PC-3 (cell line): ENCODE measurements at regions not wholly inside any gene's neighbourhood (a gene's known extent, or its start where the extent isn't known, plus 50 kb on each side); places are given as distances from the start of the nearest gene placed in this dataset.

Source experiments
- ATAC-seq: fragments of 200-7000 bp; cut with Tn5 transposase; 2 replicates; pipeline ENCODE4 v1.9.1; 2020; ENCODE audit warnings: mild to moderate bottlenecking, moderate library complexity
- BruUV-seq: library from RNA; stranded (reverse); fragments of 400-500 nt; replicated peaks from 2 replicates; lab custom pipeline; 2021; lab: Mats Ljungman, UMichigan
- CTCF ChIA-PET: fragments of 300-600 bp; sonication (Branson Sonifier 250); formaldehyde crosslinking; loops from one replicate; lab custom pipeline; 2022; ENCODE audit warnings: antibody characterized with exemption; lab: Charles Lee
- POLR2A ChIA-PET: fragments of 300-600 bp; sonication (Branson Sonifier 250); formaldehyde crosslinking; loops from one replicate; lab custom pipeline; 2022; ENCODE audit warnings: antibody characterized with exemption; ENCODE audit not compliant: unreplicated experiment; lab: Charles Lee
- DNase-seq: peaks from one replicate; pipeline ENCODE4 v3.0.0-alpha.2; 2015
- H2AFZ ChIP-seq: fragments of 300-600 bp; sonication (generic); 2 replicates; pipeline ENCODE4 v1.6.0; 2016; ENCODE audit warnings: antibody characterized with exemption, low read length
- H3F3A ChIP-seq: fragments of 300-600 bp; sonication (generic); one replicate; pipeline ENCODE4 v1.6.0; 2017; ENCODE audit warnings: antibody characterized with exemption, low read length, control low read depth, mild to moderate bottlenecking; ENCODE audit not compliant: unreplicated experiment
- H3K27ac ChIP-seq: fragments of 300-600 bp; sonication (generic); 2 replicates; pipeline ENCODE4 v1.5.1; 2016; ENCODE audit warnings: mild to moderate bottlenecking, low read length
- H3K27me3 ChIP-seq: fragments of 300-600 bp; sonication (generic); 2 replicates; pipeline ENCODE4 v1.6.1; 2016; ENCODE audit warnings: low read length, mixed read lengths
- H3K36me3 ChIP-seq: fragments of 300-600 bp; sonication (generic); 2 replicates; pipeline ENCODE4 v1.6.1; 2016; ENCODE audit warnings: low read depth, mixed run types, low read length, mixed read lengths
- H3K4me1 ChIP-seq: fragments of 300-600 bp; sonication (generic); 2 replicates; pipeline ENCODE4 v1.5.1; 2016; ENCODE audit warnings: low read length; ENCODE audit not compliant: insufficient read depth
- H3K4me2 ChIP-seq: fragments of 300-600 bp; sonication (generic); 2 replicates; pipeline ENCODE4 v1.6.0; 2016; ENCODE audit warnings: low read length
- H3K4me3 ChIP-seq: fragments of 300-600 bp; sonication (generic); 2 replicates; pipeline ENCODE4 v1.5.1; 2016; ENCODE audit warnings: mild to moderate bottlenecking, low read length, mixed read lengths
- H3K79me2 ChIP-seq: fragments of 300-600 bp; sonication (generic); 2 replicates; pipeline ENCODE4 v1.6.1; 2017; ENCODE audit warnings: low read length, mixed read lengths
- H3K9ac ChIP-seq: fragments of 300-600 bp; sonication (generic); 2 replicates; pipeline ENCODE4 v1.6.0; 2016; ENCODE audit warnings: mild to moderate bottlenecking, low read length
- H3K9me2 ChIP-seq: fragments of 300-600 bp; sonication (generic); replicated peaks from 2 replicates; pipeline ENCODE4 v1.6.1; 2016; ENCODE audit warnings: mixed run types, low read length, mixed read lengths
- H3K9me3 ChIP-seq: fragments of 300-600 bp; sonication (generic); 2 replicates; pipeline ENCODE4 v1.6.1; 2016; ENCODE audit warnings: low read length, mixed read lengths
- H4K20me1 ChIP-seq: fragments of 300-600 bp; sonication (generic); 2 replicates; pipeline ENCODE4 v1.6.1; 2016; ENCODE audit warnings: low read length, mixed read lengths
- EZH2 ChIP-seq: fragments of 300-600 bp; sonication (generic); IDR thresholded peaks from one replicate; pipeline ENCODE4 v1.6.1; 2017; ENCODE audit warnings: antibody characterized with exemption, mild to moderate bottlenecking, low read length; ENCODE audit not compliant: unreplicated experiment
- EZH2phosphoT487 ChIP-seq: fragments of 300-600 bp; sonication (generic); IDR thresholded peaks from 2 replicates; pipeline ENCODE4 v1.6.1; 2018; ENCODE audit warnings: mild to moderate bottlenecking, antibody characterized with exemption, low read length, borderline replicate concordance
- intact Hi-C: fragments of 100-400 bp; cut with micrococcal nuclease; formaldehyde crosslinking; loops from 2 replicates; pipeline ENCODE4 v1.9.0; 2023
- TF ChIP-seq, protein P1 (sequence below): fragments of 300-600 bp; sonication (generic); conservative IDR thresholded peaks from 2 replicates; pipeline ENCODE4 v1.5.1; 2017; ENCODE audit warnings: antibody characterized with exemption, low read depth, mild to moderate bottlenecking, low read length

- TF ChIP-seq EZH2, result no peak
- TF ChIP-seq EZH2phosphoT487, result no peak
- TF ChIP-seq, protein P1, sequence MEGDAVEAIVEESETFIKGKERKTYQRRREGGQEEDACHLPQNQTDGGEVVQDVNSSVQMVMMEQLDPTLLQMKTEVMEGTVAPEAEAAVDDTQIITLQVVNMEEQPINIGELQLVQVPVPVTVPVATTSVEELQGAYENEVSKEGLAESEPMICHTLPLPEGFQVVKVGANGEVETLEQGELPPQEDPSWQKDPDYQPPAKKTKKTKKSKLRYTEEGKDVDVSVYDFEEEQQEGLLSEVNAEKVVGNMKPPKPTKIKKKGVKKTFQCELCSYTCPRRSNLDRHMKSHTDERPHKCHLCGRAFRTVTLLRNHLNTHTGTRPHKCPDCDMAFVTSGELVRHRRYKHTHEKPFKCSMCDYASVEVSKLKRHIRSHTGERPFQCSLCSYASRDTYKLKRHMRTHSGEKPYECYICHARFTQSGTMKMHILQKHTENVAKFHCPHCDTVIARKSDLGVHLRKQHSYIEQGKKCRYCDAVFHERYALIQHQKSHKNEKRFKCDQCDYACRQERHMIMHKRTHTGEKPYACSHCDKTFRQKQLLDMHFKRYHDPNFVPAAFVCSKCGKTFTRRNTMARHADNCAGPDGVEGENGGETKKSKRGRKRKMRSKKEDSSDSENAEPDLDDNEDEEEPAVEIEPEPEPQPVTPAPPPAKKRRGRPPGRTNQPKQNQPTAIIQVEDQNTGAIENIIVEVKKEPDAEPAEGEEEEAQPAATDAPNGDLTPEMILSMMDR, result no peak
- no peaks in the 10 kb centered on the region for H3K4me1 ChIP-seq
- CTCF ChIA-PET, result no interaction called here
- no peak overlapping the region for H3K4me2 ChIP-seq
- H3K36me3 ChIP-seq, result no peaks in the 10 kb centered on the region
- intact Hi-C loops, result no loop called here
- no peak overlapping the region for H3K9ac ChIP-seq
- no peak for DNase-seq
- H4K20me1 ChIP-seq, result no peaks in the 10 kb centered on the region
- no peak overlapping the region for H3K27ac ChIP-seq
- no peaks in the 10 kb centered on the region for H3K27me3 ChIP-seq
- H3K9me3 ChIP-seq, result 0 out of 2 replicates have a peak, but pooled peaks cover 4% of the 10 kb centered on the region
- no TSS peak for BruUV-seq
- no peaks in the 10 kb centered on the region for H3F3A ChIP-seq
- H3K79me2 ChIP-seq, result no peaks in the 10 kb centered on the region
- no peak overlapping the region for H3K4me3 ChIP-seq
- ATAC-seq, result no peak
- no peaks in the 10 kb centered on the region for H3K9me2 ChIP-seq
- POLR2A ChIA-PET, result no interaction called here
- H2AFZ ChIP-seq, result no peak overlapping the region
These were observed 257.2 kb downstream of the YTHDC2 start for GRCh38 chr5:113770648-113771047.

DNA sequence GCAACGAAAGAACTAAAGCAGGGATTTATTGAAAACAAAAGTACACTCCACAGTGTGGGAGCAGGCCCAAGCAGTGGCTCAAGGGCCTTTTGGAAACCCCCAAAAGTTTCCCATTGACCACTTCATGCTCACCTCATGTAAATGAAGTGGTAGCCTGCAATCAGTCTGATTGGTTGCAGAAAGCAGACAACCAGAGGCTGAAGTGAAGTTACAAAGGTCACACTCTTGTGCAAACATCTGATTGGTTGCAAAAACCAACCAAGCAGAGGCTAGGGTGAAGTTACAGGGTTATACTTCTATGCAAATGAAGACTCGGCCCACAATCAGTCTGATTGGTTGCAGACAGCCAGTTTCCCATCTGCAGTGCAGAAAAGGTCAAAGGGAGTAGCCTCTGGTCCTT lies 258.0 kb downstream of the YTHDC2 start:
- Histone ChIP-seq H3K9me2 (no peaks in the 10 kb centered on the region), H3K27me3 (no peaks in the 10 kb centered on the region), H3K9me3 (0 out of 2 replicates have a peak, but pooled peaks cover 4% of the 10 kb centered on the region), H3F3A (no peaks in the 10 kb centered on the region), H3K36me3 (no peaks in the 10 kb centered on the region), H2AFZ (no peak overlapping the region), H4K20me1 (no peaks in the 10 kb centered on the region), H3K79me2 (no peaks in the 10 kb centered on the region), H3K4me3 (no peak overlapping the region), H3K9ac (no peak overlapping the region), H3K27ac (no peak overlapping the region), H3K4me2 (no peak overlapping the region), H3K4me1 (no peaks in the 10 kb centered on the region)
- intact Hi-C loops, result no loop called here
- DNase-seq (no peak), ATAC-seq (no peak)
- ChIA-PET CTCF (no interaction called here), POLR2A (no interaction called here)
- no TSS peak for BruUV-seq
- TF ChIP-seq EZH2phosphoT487 (no peak), EZH2 (no peak)
- TF ChIP-seq, protein P1, result no peak

DNA sequence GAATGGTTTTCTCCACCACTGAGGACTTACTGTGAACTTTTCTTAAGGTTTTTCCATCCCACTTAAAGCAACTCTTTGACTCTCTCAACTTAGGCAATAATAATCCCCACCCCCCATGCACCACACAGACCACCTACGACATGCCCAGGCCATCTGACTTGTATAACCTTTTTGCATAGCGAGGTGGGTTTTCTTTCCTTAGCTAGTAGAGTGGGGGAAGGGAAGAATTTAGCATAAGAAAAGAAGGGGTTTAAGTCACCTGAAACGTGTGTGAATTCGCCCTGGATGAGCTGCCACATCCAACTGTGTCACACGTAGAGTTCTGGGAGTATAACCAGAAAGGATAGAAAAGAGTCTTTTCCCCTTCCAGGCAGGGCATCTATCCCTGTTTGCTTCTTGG lies 262.7 kb downstream of the YTHDC2 start:
- no peaks in the 10 kb centered on the region for H3K79me2 ChIP-seq
- no peak overlapping the region for H3K4me2 ChIP-seq
- ChIA-PET CTCF (no interaction called here), POLR2A (no interaction called here)
- DNase-seq (no peak), ATAC-seq (no peak)
- no peak overlapping the region for H3K4me3 ChIP-seq
- no TSS peak for BruUV-seq
- no peaks in the 10 kb centered on the region for H3F3A ChIP-seq
- no peak overlapping the region for H3K27ac ChIP-seq
- no peaks in the 10 kb centered on the region for H4K20me1 ChIP-seq
- intact Hi-C loops, result no loop called here
- H3K9me2 ChIP-seq, result no peaks in the 10 kb centered on the region
- H3K36me3 ChIP-seq, result no peaks in the 10 kb centered on the region
- TF ChIP-seq EZH2 (no peak), EZH2phosphoT487 (no peak)
- TF ChIP-seq, protein P1, result no peak
- H3K4me1 ChIP-seq, result no peaks in the 10 kb centered on the region
- H2AFZ ChIP-seq, result no peak overlapping the region
- no peak overlapping the region for H3K9ac ChIP-seq
- H3K9me3 ChIP-seq, result no peaks in the 10 kb centered on the region
- H3K27me3 ChIP-seq, result no peaks in the 10 kb centered on the region
